ENCODE measurements at regions not wholly inside any gene's neighbourhood (a gene's known extent, or its start where the extent isn't known, plus 50 kb on each side); places are given as distances from the start of the nearest gene placed in this dataset.

DNA sequence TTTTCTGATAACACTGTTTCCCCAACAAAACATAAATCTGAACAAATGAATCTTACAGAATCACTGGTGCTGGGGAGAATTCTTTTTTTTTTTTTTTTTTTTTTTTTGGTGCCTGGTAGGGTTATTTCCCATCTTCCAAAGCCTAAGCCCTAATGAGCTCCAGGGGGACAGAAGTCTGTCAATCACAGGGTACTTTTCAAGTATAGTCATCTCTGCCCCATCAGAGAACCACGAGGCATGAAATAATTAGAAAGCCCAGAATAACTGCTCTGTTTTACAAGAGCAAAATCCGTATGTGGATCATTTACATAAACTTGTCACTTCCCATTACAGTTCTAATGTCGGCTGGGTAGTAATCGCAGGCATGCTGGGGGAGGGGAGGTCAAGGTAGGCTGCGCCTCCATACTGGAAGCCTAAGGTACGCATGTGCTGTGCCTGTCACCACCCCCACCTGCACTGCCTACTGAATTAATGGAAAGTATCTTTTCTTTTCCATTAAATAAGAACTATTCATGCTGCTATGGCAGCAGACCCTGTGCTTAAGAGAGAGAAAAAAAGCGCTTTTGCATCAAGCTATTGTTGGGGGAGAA lies 164.7 kb upstream of the LEF1 start:
- DNase-seq (ENCODE audit: low read depth in 2 of 2), result no peak

GRCh38 chr4:108331905-108332632 lies 163.3 kb upstream of the LEF1 start:
- DNase-seq (ENCODE audit: low read depth in 2 of 2), result no peak

- DNase-seq (ENCODE audit: low read depth in 2 of 2), result no peak
Observed at GRCh38 chr4:108328383-108328732, 159.6 kb upstream of the LEF1 start.

DNA sequence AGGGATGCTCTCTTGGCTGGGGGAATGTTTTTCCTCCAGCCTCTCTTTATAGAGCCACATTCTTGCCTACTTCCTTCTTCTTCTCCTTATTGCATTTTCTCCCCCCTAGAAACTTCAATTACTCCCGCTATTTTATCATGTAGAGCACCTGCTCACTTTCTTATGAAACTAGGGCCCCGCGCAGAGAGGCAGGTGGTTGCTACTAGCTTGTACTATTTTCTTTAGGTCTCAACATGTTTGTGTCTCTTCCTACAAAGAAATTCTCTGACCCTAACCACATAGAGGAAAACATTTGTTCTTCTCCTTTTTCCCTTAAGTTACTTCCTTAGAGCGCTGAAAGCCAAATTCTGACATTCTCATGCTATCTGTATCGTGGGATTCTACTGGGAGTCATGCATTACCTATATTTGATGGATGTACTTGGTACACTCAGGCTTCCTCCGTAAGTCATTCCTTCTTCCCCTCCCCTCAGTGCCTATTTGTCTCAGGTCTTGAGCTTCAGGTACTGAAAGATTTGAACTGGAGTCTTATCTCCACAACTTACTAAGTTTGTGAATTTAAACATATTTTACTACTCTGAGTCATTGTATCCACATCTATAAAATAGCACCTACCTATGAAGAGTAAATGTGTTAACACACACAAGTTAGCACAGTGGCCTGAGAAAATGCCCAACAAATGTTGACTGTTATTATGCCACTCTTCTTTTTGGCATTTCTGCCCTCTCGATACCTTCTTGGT lies 159.1 kb upstream of the LEF1 start:
- no peak for DNase-seq (ENCODE audit: low read depth in 2 of 2)

DNA sequence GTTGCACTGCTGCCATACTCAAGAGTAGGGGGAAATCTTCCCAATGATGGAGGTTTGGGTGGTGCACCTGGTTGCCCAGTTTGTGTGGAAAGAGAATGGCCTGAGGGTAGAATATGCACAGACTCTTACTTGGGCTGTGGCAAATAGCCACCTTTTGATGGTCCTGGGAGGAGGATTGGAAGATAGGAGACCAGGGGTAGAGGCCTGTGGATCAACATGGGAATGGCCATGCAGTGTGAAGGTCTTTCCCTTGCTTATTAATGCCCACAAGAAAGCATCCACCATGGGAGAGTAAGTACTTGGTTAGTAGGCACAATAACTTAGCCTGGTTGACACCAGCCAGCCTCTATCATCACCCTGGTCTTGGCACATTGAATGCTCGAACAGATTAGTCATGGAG lies 156.8 kb upstream of the LEF1 start:
- no peak for DNase-seq (ENCODE audit: low read depth in 2 of 2)

DNA sequence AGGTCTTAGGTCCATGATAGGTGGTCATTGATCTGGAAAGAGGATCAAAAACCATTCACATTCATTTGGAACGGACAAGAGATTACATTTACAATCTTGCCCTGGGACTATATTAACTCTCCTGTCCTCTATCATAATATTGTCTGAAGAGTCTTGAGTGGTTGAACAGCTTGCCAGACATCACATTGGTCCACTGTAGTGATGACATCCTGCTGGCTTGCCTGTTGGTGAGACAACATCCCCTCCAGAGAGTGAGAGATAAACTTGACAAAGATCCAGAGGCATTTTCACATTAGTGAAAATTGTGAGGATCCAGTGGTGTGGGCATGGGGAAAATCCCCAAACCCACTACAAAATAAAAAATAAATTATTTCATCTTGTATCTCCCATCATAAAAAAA lies 155.7 kb upstream of the LEF1 start:
- no peak for DNase-seq (ENCODE audit: low read depth in 2 of 2)

DNA sequence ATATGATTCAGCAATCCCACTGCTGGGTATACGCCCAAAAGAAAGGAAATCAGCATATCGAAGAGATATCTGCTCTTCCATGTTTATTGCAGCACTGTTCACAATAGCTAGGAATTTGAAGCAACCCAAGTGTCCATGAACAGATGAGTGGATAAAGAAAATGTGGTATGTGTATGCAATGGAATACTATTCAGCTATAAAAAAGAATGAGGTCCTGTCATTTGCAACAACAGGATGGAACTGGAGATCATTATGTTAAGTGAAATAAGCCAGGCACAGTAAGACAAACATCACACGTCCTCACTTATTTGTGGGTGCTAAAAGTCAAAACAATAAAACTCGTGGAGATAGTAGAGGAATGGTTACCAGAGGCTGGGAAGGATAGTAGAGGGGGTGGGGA lies 153.8 kb upstream of the LEF1 start:
- no peak for DNase-seq (ENCODE audit: low read depth in 2 of 2)

- DNase-seq (ENCODE audit: low read depth in 2 of 2), result no peak
Observed at GRCh38 chr4:108320061-108320460, 151.3 kb upstream of the LEF1 start.

GRCh38 chr4:108317377-108317776 lies 148.6 kb upstream of the LEF1 start:
- no peak for DNase-seq (ENCODE audit: low read depth in 2 of 2)

GRCh38 chr4:108315694-108316093 lies 147.0 kb upstream of the LEF1 start:
- no peak for DNase-seq (ENCODE audit: low read depth in 2 of 2)

DNA sequence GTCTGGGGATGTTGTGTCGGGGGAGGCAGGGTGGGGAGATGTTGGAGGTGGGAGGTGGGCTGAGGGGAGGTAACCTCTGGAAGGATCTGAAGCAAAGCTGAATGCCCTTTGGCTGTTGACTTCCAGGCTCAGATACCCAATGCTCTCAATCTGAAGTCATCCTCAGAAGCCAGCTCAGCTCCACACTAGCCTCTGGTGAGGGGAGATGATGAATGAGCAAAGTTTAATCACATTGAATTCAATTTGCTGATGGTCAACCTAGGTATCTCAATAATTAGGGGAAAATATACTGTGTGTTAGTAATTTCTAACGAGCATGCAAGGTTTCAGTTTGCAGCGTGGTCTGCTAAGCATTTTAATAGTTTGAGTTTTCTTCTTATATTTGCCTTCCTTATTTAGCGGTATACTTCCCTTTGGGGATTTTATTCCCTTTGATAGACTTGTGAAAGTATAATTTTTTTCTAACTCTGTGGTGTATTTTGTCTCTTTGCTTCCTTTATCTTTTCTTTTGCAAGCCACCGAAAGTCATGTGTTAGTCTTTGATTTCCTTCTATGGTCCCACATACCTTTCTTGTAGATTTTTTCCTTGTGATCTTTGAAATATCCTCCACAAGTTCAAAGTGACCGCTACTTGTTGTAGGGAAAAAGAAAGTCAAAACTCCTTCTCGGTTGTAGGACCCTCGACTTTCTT lies 146.3 kb upstream of the LEF1 start:
- no peak for DNase-seq (ENCODE audit: low read depth in 2 of 2)

DNA sequence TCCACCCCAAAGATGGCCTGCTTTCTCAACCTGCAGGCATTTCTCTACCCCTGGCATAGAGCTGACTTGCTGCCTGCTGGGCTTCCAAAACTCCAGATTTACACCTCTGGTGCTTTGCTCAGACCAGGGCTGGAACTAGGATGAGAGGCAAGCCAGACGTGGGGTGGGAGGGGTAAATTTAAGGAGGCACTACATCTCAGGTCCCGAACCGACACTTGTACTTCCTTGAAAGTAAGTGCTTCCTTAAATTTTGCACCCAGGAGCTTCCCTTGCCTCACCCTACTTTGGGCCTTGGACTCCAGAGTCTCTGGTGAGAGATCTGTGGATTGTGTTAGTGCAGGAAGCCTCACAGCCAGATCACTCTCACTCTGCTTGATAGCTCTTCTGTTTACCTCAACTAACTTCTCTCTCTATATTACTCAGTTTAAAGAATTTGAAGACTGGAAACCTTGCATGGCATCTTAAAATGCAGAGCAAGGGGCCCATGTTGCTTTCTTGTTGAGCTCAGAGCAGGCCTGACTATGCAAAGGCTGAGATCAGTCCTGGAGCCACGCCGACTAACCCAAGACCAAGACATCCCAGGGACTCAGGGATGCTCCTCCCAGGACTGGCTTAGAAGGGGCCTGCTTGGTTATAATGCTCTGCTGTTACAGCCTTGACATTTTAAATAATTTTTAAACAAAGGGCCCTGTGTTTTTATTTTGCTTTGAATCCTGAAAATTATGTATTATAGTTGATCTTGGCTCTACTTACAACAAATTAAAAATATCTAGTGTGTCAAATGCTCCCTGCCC lies 145.0 kb upstream of the LEF1 start:
- DNase-seq (ENCODE audit: low read depth in 2 of 2), result no peak

DNA sequence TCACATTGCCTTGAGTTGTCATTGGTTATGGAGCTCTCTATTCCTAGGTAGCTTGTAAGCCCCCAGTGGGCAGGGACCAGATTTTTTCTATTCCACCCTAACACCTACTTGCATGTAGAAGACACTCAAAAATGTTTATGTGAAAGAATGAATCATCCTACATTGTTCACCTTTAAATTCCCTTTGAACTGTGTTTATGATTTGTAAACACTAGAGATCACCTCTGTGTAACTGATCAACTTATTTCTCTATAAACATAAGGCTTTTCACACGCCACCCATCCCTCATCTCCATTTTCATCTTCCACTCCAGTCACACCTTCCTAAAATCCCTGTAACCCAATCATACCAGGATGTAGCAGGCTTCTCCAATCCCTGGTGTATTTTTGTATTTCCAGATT lies 142.6 kb upstream of the LEF1 start:
- DNase-seq (ENCODE audit: low read depth in 2 of 2), result no peak

GRCh38 chr4:108303488-108304177 lies 134.9 kb upstream of the LEF1 start:
- no peak for DNase-seq (ENCODE audit: low read depth in 2 of 2)

GRCh38 chr4:108301545-108302251 lies 133.0 kb upstream of the LEF1 start:
- no peak for DNase-seq (ENCODE audit: low read depth in 2 of 2)

- DNase-seq (ENCODE audit: low read depth in 2 of 2), result no peak
Observed at GRCh38 chr4:108297605-108298004, 128.9 kb upstream of the LEF1 start.

DNA sequence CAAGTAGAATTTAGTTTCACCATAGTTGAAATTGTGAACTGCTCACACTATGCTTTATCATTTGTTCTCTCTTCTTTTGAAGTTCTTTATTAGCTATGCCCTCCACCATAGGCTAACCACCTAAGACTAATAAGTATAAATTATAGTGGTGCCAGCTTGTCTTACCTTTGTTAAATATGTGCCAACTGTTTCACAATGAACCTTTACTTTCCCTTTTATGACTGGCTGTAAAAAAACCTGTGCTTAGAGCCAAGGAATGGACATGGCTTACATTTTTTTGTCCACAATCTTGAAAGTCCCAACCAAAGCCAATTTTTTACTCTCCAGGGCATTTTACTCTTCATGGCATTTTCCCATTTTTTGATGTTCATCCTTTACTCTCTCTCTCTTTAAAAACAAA lies 123.5 kb upstream of the LEF1 start:
- no peak for DNase-seq (ENCODE audit: low read depth in 2 of 2)

GRCh38 chr4:108291137-108291536 lies 122.4 kb upstream of the LEF1 start:
- no peak for DNase-seq (ENCODE audit: low read depth in 2 of 2)

- DNase-seq (ENCODE audit: low read depth in 2 of 2), result no peak
Observed at GRCh38 chr4:108287834-108288413, 119.2 kb upstream of the LEF1 start.

DNA sequence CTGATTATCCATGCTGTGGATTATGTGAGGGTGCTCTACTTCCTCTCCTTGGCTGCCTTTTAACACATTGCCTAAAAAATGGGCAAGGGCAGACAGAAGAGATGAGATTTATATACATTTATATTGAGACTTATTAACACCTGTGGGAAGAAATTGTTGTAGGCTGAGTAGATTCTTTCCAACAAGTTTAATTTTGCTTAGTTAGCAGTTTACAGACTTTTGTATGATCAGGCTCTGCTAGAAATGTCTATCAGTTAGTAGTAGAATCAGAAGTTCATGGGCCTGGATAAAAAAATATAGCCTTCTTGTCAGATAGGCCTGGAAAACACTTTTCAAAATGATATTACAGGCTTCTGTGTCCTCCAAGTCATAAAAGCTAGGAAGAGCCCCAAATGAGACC lies 111.3 kb upstream of the LEF1 start:
- DNase-seq (ENCODE audit: low read depth in 2 of 2), result no peak
